Caco-2 (cell line): ENCODE measurements at regions not wholly inside any gene's neighbourhood (a gene's known extent, or its start where the extent isn't known, plus 50 kb on each side); places are given as distances from the start of the nearest gene placed in this dataset.

Experiments
- BruUV-seq: library from RNA; stranded (reverse); fragments of 400-500 nt; replicated peaks from 2 replicates; lab custom pipeline; 2021; lab: Mats Ljungman, UMichigan
- CTCF ChIA-PET: fragments of 300-600 bp; sonication (Branson Sonifier 250); formaldehyde crosslinking; loops from one replicate; lab custom pipeline; 2022; ENCODE audit warnings: antibody characterized with exemption; lab: Charles Lee
- POLR2A ChIA-PET: fragments of 300-600 bp; sonication (Branson Sonifier 250); formaldehyde crosslinking; loops from one replicate; lab custom pipeline; 2022; ENCODE audit warnings: antibody characterized with exemption; lab: Charles Lee
- DNase-seq, 2 experiments: peaks; one replicate each; pipeline versions ENCODE4 v3.0.0 to v3.0.0-alpha.2; 2020 to 2022
- H3K27me3 ChIP-seq: replicated peaks from 2 replicates; pipeline ENCODE4 v1.6.0; 2011; ENCODE audit warnings: low read length; ENCODE audit not compliant: control insufficient read depth, insufficient read depth
- H3K36me3 ChIP-seq: 2 replicates; pipeline ENCODE4 v1.5.1; 2011; ENCODE audit warnings: low read length; ENCODE audit not compliant: control insufficient read depth, insufficient read depth
- H3K4me1 ChIP-seq: fragments of 250-450 bp; sonication (Bioruptor Pico); 2 replicates; pipeline ENCODE4 v1.5.1; 2020; ENCODE audit warnings: mild to moderate bottlenecking
- H3K4me3 ChIP-seq: 2 replicates; pipeline ENCODE4 v1.5.1; 2011; ENCODE audit warnings: low read depth, mild to moderate bottlenecking, control low read depth, low read length
- H3K9me3 ChIP-seq: fragments of 250-450 bp; sonication (Bioruptor Pico); 2 replicates; pipeline ENCODE4 v1.5.1; 2020; ENCODE audit warnings: mild to moderate bottlenecking, moderate library complexity
- H3K27ac Mint-ChIP-seq: one replicate; pipeline ENCODE4 v1.8.0; 2022; ENCODE audit warnings: mixed read lengths; ENCODE audit not compliant: unreplicated experiment
- H3K27me3 Mint-ChIP-seq: one replicate; pipeline ENCODE4 v1.8.0; 2022; ENCODE audit warnings: mixed read lengths; ENCODE audit not compliant: insufficient read depth, unreplicated experiment
- H3K36me3 Mint-ChIP-seq: one replicate; pipeline ENCODE4 v1.8.0; 2022; ENCODE audit warnings: mild to moderate bottlenecking, mixed read lengths; ENCODE audit not compliant: insufficient read depth, unreplicated experiment
- H3K4me1 Mint-ChIP-seq: one replicate; pipeline ENCODE4 v1.8.0; 2022; ENCODE audit warnings: low read depth, mixed read lengths; ENCODE audit not compliant: unreplicated experiment
- H3K4me3 Mint-ChIP-seq: one replicate; pipeline ENCODE4 v1.8.0; 2022; ENCODE audit warnings: mild to moderate bottlenecking, moderate library complexity, mixed read lengths; ENCODE audit not compliant: unreplicated experiment
- H3K9me3 Mint-ChIP-seq: one replicate; pipeline ENCODE4 v1.8.0; 2022; ENCODE audit warnings: mixed read lengths; ENCODE audit not compliant: unreplicated experiment
- CTCF ChIP-seq, 2 experiments: fragments of 200-600 bp in 1 of 2; IDR thresholded peaks; 1 replicate in 1 of 2; 2 replicates in 1 of 2; pipeline versions ENCODE4 v1.5.1 to v1.8.0; 2011 to 2022; ENCODE audit warnings: antibody characterized with exemption in 1 of 2, control low read depth in 1 of 2, inconsistent platforms in 1 of 2, low read depth in 1 of 2, low read length in 1 of 2, mild to moderate bottlenecking in 1 of 2, moderate library complexity in 1 of 2; ENCODE audit not compliant: insufficient read depth in 1 of 2, severe bottlenecking in 1 of 2, unreplicated experiment in 1 of 2
- intact Hi-C: fragments of 100-400 bp; cut with micrococcal nuclease; formaldehyde crosslinking; loops from one replicate; pipeline ENCODE4 v1.10.0; 2022; ENCODE audit not compliant: unreplicated experiment

- Histone ChIP-seq H3K9me3 (no peaks in the 10 kb centered on the region), H3K27me3 (no peaks in the 10 kb centered on the region; the same call in 1 of the 2 replicates), H3K4me3 (no peak overlapping the region), H3K36me3 (no peaks in the 10 kb centered on the region), H3K4me1 (no peaks in the 10 kb centered on the region)
- H3K27ac Mint-ChIP-seq: no peak overlapping the region
- no peak for DNase-seq
- TF ChIP-seq CTCF (IDR thresholded peaks at IDR 0.05; ENCODE audit: insufficient read depth in 1 of 2, low read depth in 1 of 2, low read length in 1 of 2, severe bottlenecking in 1 of 2, unreplicated experiment in 1 of 2): no peak
- no TSS peak for BruUV-seq
- no peaks in the 10 kb centered on the region for H3K36me3 Mint-ChIP-seq
- intact Hi-C loops: no loop called here
- no peaks in the 10 kb centered on the region for H3K4me1 Mint-ChIP-seq
- ChIA-PET POLR2A (no interaction called here), CTCF (no interaction called here)
- H3K27me3 Mint-ChIP-seq: peaks cover 16% of the 10 kb centered on the region
- no peaks in the 10 kb centered on the region for H3K9me3 Mint-ChIP-seq
- H3K4me3 Mint-ChIP-seq: no peak overlapping the region
Observed at GRCh38 chr17:34435182-34435928, 72.3 kb upstream of the CCL1 start.

GRCh38 chr17:34434052-34434451 lies 71.0 kb upstream of the CCL1 start:
- H3K36me3 ChIP-seq: no peaks in the 10 kb centered on the region
- ChIA-PET CTCF (interaction anchor here (1.0 kb wide), 1 partner anchor 108 kb away, joined by 3 read pairs; no protein-coding TSS in a partner anchor), POLR2A (no interaction called here)
- no peaks in the 10 kb centered on the region for H3K36me3 Mint-ChIP-seq
- no peaks in the 10 kb centered on the region; the same call in 1 of the 2 replicates for H3K27me3 ChIP-seq
- H3K4me3 Mint-ChIP-seq: no peak overlapping the region
- no TSS peak for BruUV-seq
- no peak overlapping the region for H3K4me3 ChIP-seq
- TF ChIP-seq CTCF (IDR thresholded peaks at IDR 0.05; ENCODE audit: insufficient read depth in 1 of 2, low read depth in 1 of 2, low read length in 1 of 2, severe bottlenecking in 1 of 2, unreplicated experiment in 1 of 2): no peak
- no peaks in the 10 kb centered on the region for H3K4me1 ChIP-seq
- no peaks in the 10 kb centered on the region for H3K9me3 Mint-ChIP-seq
- no peak for DNase-seq
- H3K9me3 ChIP-seq: no peaks in the 10 kb centered on the region
- H3K27ac Mint-ChIP-seq: no peak overlapping the region
- peaks cover 19% of the 10 kb centered on the region for H3K27me3 Mint-ChIP-seq
- H3K4me1 Mint-ChIP-seq: no peaks in the 10 kb centered on the region
- intact Hi-C loops: no loop called here

GRCh38 chr17:34424814-34425491 lies 61.9 kb upstream of the CCL1 start:
- no peaks in the 10 kb centered on the region for H3K36me3 Mint-ChIP-seq
- Histone ChIP-seq H3K4me1 (no peaks in the 10 kb centered on the region), H3K4me3 (no peak overlapping the region), H3K9me3 (no peaks in the 10 kb centered on the region), H3K36me3 (no peaks in the 10 kb centered on the region), H3K27me3 (peaks cover 3% of the 10 kb centered on the region)
- POLR2A ChIA-PET: no interaction called here
- no TSS peak for BruUV-seq
- no peak for DNase-seq
- no peak overlapping the region for H3K4me3 Mint-ChIP-seq
- H3K9me3 Mint-ChIP-seq: no peaks in the 10 kb centered on the region
- intact Hi-C loops: loop anchor here (5.0 kb wide), 2 partner anchors 92 to 467 kb away; no protein-coding TSS in a partner anchor
- H3K27ac Mint-ChIP-seq: no peak overlapping the region
- no peak for TF ChIP-seq CTCF (IDR thresholded peaks at IDR 0.05; ENCODE audit: insufficient read depth in 1 of 2, low read depth in 1 of 2, low read length in 1 of 2, severe bottlenecking in 1 of 2, unreplicated experiment in 1 of 2)
- H3K27me3 Mint-ChIP-seq: peaks cover 30% of the 10 kb centered on the region
- CTCF ChIA-PET: no interaction called here
- no peaks in the 10 kb centered on the region for H3K4me1 Mint-ChIP-seq
